ENCODE measurements at regions not wholly inside any gene's neighbourhood (a gene's known extent, or its start where the extent isn't known, plus 50 kb on each side); places are given as distances from the start of the nearest gene placed in this dataset.

DNA sequence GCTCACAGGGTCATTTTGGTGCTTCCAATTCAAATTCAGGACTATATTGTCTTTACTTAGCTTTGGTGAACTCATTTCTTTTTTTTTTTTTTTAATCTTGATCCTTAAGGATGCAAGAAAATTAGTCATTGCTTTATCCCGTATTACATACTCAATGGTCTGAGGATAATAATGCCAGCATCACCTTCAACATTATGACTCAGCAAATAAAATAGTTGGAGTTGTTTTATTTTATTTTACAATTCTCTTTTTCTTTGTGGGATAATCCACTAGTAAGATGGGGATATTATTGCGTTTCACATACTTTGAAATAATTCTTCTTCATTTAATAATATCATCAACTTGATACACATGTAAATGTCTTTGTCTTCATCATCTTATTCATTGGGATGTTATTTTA, 954.9 kb upstream of the GYPC start:
- TF ChIP-seq, protein P1, sequence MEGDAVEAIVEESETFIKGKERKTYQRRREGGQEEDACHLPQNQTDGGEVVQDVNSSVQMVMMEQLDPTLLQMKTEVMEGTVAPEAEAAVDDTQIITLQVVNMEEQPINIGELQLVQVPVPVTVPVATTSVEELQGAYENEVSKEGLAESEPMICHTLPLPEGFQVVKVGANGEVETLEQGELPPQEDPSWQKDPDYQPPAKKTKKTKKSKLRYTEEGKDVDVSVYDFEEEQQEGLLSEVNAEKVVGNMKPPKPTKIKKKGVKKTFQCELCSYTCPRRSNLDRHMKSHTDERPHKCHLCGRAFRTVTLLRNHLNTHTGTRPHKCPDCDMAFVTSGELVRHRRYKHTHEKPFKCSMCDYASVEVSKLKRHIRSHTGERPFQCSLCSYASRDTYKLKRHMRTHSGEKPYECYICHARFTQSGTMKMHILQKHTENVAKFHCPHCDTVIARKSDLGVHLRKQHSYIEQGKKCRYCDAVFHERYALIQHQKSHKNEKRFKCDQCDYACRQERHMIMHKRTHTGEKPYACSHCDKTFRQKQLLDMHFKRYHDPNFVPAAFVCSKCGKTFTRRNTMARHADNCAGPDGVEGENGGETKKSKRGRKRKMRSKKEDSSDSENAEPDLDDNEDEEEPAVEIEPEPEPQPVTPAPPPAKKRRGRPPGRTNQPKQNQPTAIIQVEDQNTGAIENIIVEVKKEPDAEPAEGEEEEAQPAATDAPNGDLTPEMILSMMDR (conservative IDR thresholded peaks at IDR 0.05; ENCODE audit: low read depth, low read length): no peak
- no peak for TF ChIP-seq EZH2 (IDR thresholded peaks at IDR 0.05; ENCODE audit: borderline replicate concordance, low read depth, low read length, poor library complexity, severe bottlenecking)
- H3K4me1 ChIP-seq (ENCODE audit: insufficient read depth, low read length, poor library complexity, severe bottlenecking): no peaks in the 10 kb centered on the region
- BruUV-seq (replicated peaks): no TSS peak
- H3K36me3 ChIP-seq (ENCODE audit: insufficient read depth, low read length, poor library complexity, severe bottlenecking): no peaks in the 10 kb centered on the region
- peaks cover 1% of the 10 kb centered on the region for H3K9me3 ChIP-seq (ENCODE audit: low read depth, low read length, poor library complexity, severe bottlenecking)
- no peak overlapping the region for H3K4me3 ChIP-seq (ENCODE audit: low read depth, low read length, poor library complexity, severe bottlenecking)
- H3K27me3 ChIP-seq (replicated peaks; ENCODE audit: insufficient read depth, low read depth, low read length, poor library complexity): no peaks in the 10 kb centered on the region
- no peak overlapping the region for H3K27ac ChIP-seq (ENCODE audit: low read depth, low read length, poor library complexity, severe bottlenecking)
- intact Hi-C loops (cut with micrococcal nuclease; ENCODE audit: unreplicated experiment): no loop called here
- ChIA-PET CTCF (no interaction called here), POLR2A (ENCODE audit: low non-redundant PET) (no interaction called here)
- no peak for DNase-seq (ENCODE audit: low spot score)

DNA sequence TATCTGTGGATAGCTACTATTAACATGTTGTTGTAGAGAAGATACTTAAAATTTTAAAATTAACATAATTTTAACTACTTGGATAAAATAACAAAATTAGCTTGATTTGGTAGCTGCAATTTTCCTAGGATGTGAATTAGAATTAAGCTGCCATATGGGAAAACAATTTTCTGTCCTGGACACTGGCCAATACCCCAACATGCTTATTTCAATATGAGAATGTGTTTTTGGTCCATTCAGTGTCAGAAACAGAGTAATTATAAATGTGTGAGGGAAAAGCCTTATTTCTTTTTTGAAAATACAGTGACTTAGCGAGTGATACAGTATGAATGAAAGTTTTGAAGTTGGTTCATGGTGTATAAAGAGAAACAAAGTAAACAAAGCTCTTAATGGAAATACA, 948.3 kb upstream of the GYPC start:
- Histone ChIP-seq H3K4me3 (ENCODE audit: low read depth, low read length, poor library complexity, severe bottlenecking) (no peak overlapping the region), H3K4me1 (ENCODE audit: insufficient read depth, low read length, poor library complexity, severe bottlenecking) (no peaks in the 10 kb centered on the region), H3K36me3 (ENCODE audit: insufficient read depth, low read length, poor library complexity, severe bottlenecking) (no peaks in the 10 kb centered on the region), H3K9me3 (ENCODE audit: low read depth, low read length, poor library complexity, severe bottlenecking) (peaks cover 4% of the 10 kb centered on the region), H3K27ac (ENCODE audit: low read depth, low read length, poor library complexity, severe bottlenecking) (no peak overlapping the region), H3K27me3 (replicated peaks; ENCODE audit: insufficient read depth, low read depth, low read length, poor library complexity) (no peaks in the 10 kb centered on the region)
- intact Hi-C loops (cut with micrococcal nuclease; ENCODE audit: unreplicated experiment): no loop called here
- DNase-seq (ENCODE audit: low spot score): no peak
- POLR2A ChIA-PET (ENCODE audit: low non-redundant PET): no interaction called here
- BruUV-seq (replicated peaks): no TSS peak
- CTCF ChIA-PET: no interaction called here
- TF ChIP-seq EZH2 (IDR thresholded peaks at IDR 0.05; ENCODE audit: borderline replicate concordance, low read depth, low read length, poor library complexity, severe bottlenecking): no peak
- TF ChIP-seq, protein P1 (conservative IDR thresholded peaks at IDR 0.05; ENCODE audit: low read depth, low read length): no peak

DNA sequence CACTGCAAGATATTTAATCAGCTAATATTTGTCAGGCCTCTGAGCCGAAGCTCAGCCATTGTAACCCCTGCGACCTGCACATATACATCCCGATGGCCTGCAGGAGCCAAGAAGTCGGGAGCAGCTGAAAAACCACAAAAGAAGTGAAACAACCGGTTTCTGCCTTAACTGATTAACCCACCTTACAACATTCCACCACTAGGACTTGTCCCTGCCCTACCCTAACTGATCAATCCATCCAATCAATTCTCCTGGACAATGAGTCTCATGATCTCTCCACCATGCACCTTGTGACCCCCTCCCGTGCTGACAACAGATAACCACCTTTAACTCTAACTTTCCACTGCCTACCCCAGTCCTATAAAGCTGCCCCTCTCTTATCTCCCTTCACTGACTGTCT, 945.4 kb upstream of the GYPC start:
- CTCF ChIA-PET: no interaction called here
- POLR2A ChIA-PET (ENCODE audit: low non-redundant PET): no interaction called here
- no peaks in the 10 kb centered on the region for H3K27me3 ChIP-seq (replicated peaks; ENCODE audit: insufficient read depth, low read depth, low read length, poor library complexity)
- intact Hi-C loops (cut with micrococcal nuclease; ENCODE audit: unreplicated experiment): no loop called here
- H3K27ac ChIP-seq (ENCODE audit: low read depth, low read length, poor library complexity, severe bottlenecking): no peak overlapping the region
- no TSS peak for BruUV-seq (replicated peaks)
- no peak for DNase-seq (ENCODE audit: low spot score)
- no peak overlapping the region for H3K4me3 ChIP-seq (ENCODE audit: low read depth, low read length, poor library complexity, severe bottlenecking)
- H3K4me1 ChIP-seq (ENCODE audit: insufficient read depth, low read length, poor library complexity, severe bottlenecking): no peaks in the 10 kb centered on the region
- no peaks in the 10 kb centered on the region for H3K36me3 ChIP-seq (ENCODE audit: insufficient read depth, low read length, poor library complexity, severe bottlenecking)
- TF ChIP-seq EZH2 (IDR thresholded peaks at IDR 0.05; ENCODE audit: borderline replicate concordance, low read depth, low read length, poor library complexity, severe bottlenecking): no peak
- H3K9me3 ChIP-seq (ENCODE audit: low read depth, low read length, poor library complexity, severe bottlenecking): peaks cover 4% of the 10 kb centered on the region

DNA sequence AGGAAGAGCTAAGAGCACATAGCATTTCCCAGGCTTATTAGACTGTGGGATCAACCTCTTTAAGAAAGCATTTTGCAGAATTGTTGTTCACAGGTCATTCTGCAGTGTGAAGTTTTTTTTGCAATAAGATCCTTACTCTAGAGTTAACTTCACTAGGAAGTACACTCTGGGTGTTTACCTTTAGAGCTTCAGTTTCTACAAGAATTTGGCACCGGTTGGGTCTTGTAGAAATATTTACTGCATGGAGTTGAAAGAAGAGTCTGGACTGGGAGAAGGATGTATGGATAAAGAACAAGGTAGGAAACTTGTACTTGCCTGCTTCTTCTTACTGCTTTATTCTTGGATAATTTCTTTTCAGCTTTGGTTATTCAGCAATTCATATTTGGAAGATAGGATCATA, 944.9 kb upstream of the GYPC start:
- DNase-seq (ENCODE audit: low spot score): no peak
- no TSS peak for BruUV-seq (replicated peaks)
- no peak overlapping the region for H3K4me3 ChIP-seq (ENCODE audit: low read depth, low read length, poor library complexity, severe bottlenecking)
- H3K27me3 ChIP-seq (replicated peaks; ENCODE audit: insufficient read depth, low read depth, low read length, poor library complexity): no peaks in the 10 kb centered on the region
- H3K27ac ChIP-seq (ENCODE audit: low read depth, low read length, poor library complexity, severe bottlenecking): no peak overlapping the region
- TF ChIP-seq, protein P1 (conservative IDR thresholded peaks at IDR 0.05; ENCODE audit: low read depth, low read length): no peak
- no peak for TF ChIP-seq EZH2 (IDR thresholded peaks at IDR 0.05; ENCODE audit: borderline replicate concordance, low read depth, low read length, poor library complexity, severe bottlenecking)
- CTCF ChIA-PET: no interaction called here
- no peaks in the 10 kb centered on the region for H3K36me3 ChIP-seq (ENCODE audit: insufficient read depth, low read length, poor library complexity, severe bottlenecking)
- intact Hi-C loops (cut with micrococcal nuclease; ENCODE audit: unreplicated experiment): no loop called here
- H3K4me1 ChIP-seq (ENCODE audit: insufficient read depth, low read length, poor library complexity, severe bottlenecking): no peaks in the 10 kb centered on the region
- peaks cover 2% of the 10 kb centered on the region for H3K9me3 ChIP-seq (ENCODE audit: low read depth, low read length, poor library complexity, severe bottlenecking)
- POLR2A ChIA-PET (ENCODE audit: low non-redundant PET): no interaction called here
